Lung (tissue), 11 donors: ENCODE measurements at regions not wholly inside any gene's neighbourhood (a gene's known extent, or its start where the extent isn't known, plus 50 kb on each side); places are given as distances from the start of the nearest gene placed in this dataset.
A peak's percentile ranks its signal among the peaks of the same experiment; 100 is the strongest.

Source experiments
- ATAC-seq: fragments of 200-7000 bp; cut with Tn5 transposase; one replicate; pipeline ENCODE4 v1.9.1; 2020; ENCODE audit warnings: moderate number of reproducible peaks; ENCODE audit not compliant: insufficient read depth, low FRiP score
- DNase-seq, 3 donors: peaks; one replicate each; pipeline ENCODE4 v3.0.0-alpha.2; 2013 to 2017
- H3K27ac ChIP-seq, 2 donors: one replicate each; pipeline ENCODE4 v1.5.1; 2013; ENCODE audit warnings: mild to moderate bottlenecking in 2 of 2, moderate library complexity in 2 of 2, control low read depth in 1 of 2, inconsistent platforms in 1 of 2, low read depth in 1 of 2, low read length in 1 of 2
- H3K27me3 ChIP-seq, 3 donors: one replicate each; pipeline ENCODE4 v1.5.1; 2013; ENCODE audit warnings: low read length in 2 of 3; ENCODE audit not compliant: control insufficient read depth in 3 of 3, insufficient read depth in 3 of 3
- H3K36me3 ChIP-seq, 4 donors: one replicate each; pipeline ENCODE4 v1.5.1; 2013; ENCODE audit warnings: low read length in 4 of 4, mild to moderate bottlenecking in 1 of 4, moderate library complexity in 1 of 4; ENCODE audit not compliant: control insufficient read depth in 4 of 4, insufficient read depth in 4 of 4
- H3K4me1 ChIP-seq, 5 donors: one replicate each; pipeline ENCODE4 v1.5.1; 2013; ENCODE audit warnings: low read length in 5 of 5, mild to moderate bottlenecking in 2 of 5, moderate library complexity in 1 of 5; ENCODE audit not compliant: control insufficient read depth in 5 of 5, insufficient read depth in 5 of 5
- H3K4me3 ChIP-seq: one replicate; pipeline ENCODE4 v1.5.1; 2013; ENCODE audit warnings: mild to moderate bottlenecking, control low read depth, moderate library complexity
- H3K9ac ChIP-seq, 2 donors: one replicate each; pipeline ENCODE4 v1.5.1; 2013; ENCODE audit warnings: low read length in 2 of 2, control low read depth in 1 of 2; ENCODE audit not compliant: insufficient read depth in 1 of 2
- H3K9me3 ChIP-seq, 4 donors: one replicate each; pipeline ENCODE4 v1.5.1; 2013; ENCODE audit warnings: low read length in 3 of 4, mild to moderate bottlenecking in 1 of 4, moderate library complexity in 1 of 4; ENCODE audit not compliant: control insufficient read depth in 4 of 4, insufficient read depth in 3 of 4
- CTCF ChIP-seq: IDR thresholded peaks from 2 replicates; pipeline ENCODE4 v1.5.1; 2012; ENCODE audit warnings: mild to moderate bottlenecking; ENCODE audit errors: control extremely low read depth, extremely low read depth
- WGBS, 2 donors: extraction: QIAGEN DNeasy Blood & Tissue Kit; methylation state at CpG; one replicate each; pipeline ENCODE4 v1.1.7; 2013; 5-methylcytosine and 5-hydroxymethylcytosine counted together
- donor health status: control.
- donor health status: control.
- donor health status: Bipolar disorder and iron deficiency.
- donor health status: healthy.
- donor health status: DM: yes; HTN: yes; CAD: no.

GRCh38 chr1:38187552-38187951 is 141.0 kb upstream of the POU3F1 start:
- TF ChIP-seq CTCF: no peak
- Histone ChIP-seq H3K9me3 (peaks cover 0 to 6% (median 2%) of the 10 kb centered on the region in 4 donors), H3K9ac (peak overlapping the region in 1 of 2 donors; percentile 18), H3K27me3 (peaks cover 0 to 8% (median 0%) of the 10 kb centered on the region in 3 donors), H3K27ac (no peak overlapping the region), H3K4me1 (peaks cover 0 to 36% (median 14%) of the 10 kb centered on the region in 5 donors), H3K4me3 (no peak overlapping the region), H3K36me3 (no peaks in the 10 kb centered on the region)
- 91 to 92% methylated on average over 9 of the region's 9 CpGs for WGBS, 2 donors
- ATAC-seq (no peak), DNase-seq (no peak)

- peaks cover 0 to 6% (median 2%) of the 10 kb centered on the region in 4 donors for H3K9me3 ChIP-seq
- no peak overlapping the region for H3K4me3 ChIP-seq
- H3K27me3 ChIP-seq: peaks cover 0 to 8% (median 0%) of the 10 kb centered on the region in 3 donors
- H3K36me3 ChIP-seq: no peaks in the 10 kb centered on the region
- no peak for ATAC-seq
- WGBS, 2 donors: 64 to 79% methylated on average over 5 of the region's 5 CpGs
- H3K9ac ChIP-seq: no peak overlapping the region
- no peak for DNase-seq
- H3K27ac ChIP-seq: no peak overlapping the region
- H3K4me1 ChIP-seq: peaks cover 0 to 26% (median 6%) of the 10 kb centered on the region in 5 donors
- TF ChIP-seq CTCF: no peak
These were observed 140.0 kb upstream of the POU3F1 start for GRCh38 chr1:38186566-38186965.

DNA sequence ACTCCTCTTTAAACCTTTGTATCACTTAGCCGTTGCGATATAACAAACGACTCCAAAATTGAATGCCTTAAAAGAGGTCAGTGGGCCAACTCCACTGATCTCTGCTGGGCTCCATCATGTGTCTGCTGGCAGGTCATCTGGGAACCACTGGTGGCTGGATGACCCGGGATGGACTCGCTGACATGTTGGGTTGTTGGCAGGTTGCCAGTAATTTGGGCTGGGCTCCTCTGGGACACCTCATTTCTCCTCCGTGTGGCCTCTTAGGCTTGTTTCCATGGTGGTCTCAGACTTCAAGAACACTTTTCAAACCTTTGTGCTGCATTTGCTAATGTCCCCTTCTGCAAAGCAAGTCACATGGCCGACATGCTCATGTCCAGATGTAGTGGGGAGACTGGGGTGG is 139.3 kb upstream of the POU3F1 start:
- Histone ChIP-seq H3K9ac (no peak overlapping the region), H3K4me1 (peaks cover 0 to 21% (median 5%) of the 10 kb centered on the region in 5 donors), H3K9me3 (peaks cover 0 to 6% (median 2%) of the 10 kb centered on the region in 4 donors), H3K27me3 (peaks cover 0 to 8% (median 0%) of the 10 kb centered on the region in 3 donors), H3K36me3 (no peaks in the 10 kb centered on the region), H3K4me3 (no peak overlapping the region), H3K27ac (no peak overlapping the region)
- ATAC-seq (no peak), DNase-seq (no peak)
- no peak for TF ChIP-seq CTCF
- 79 to 83% methylated on average over 7 of the region's 7 CpGs for WGBS, 2 donors

GRCh38 chr1:38183747-38184146 is 137.2 kb upstream of the POU3F1 start:
- no peak overlapping the region for H3K27ac ChIP-seq
- ATAC-seq (no peak), DNase-seq (no peak)
- no peaks in the 10 kb centered on the region for H3K36me3 ChIP-seq
- peaks cover 0 to 3% (median 1%) of the 10 kb centered on the region in 4 donors for H3K9me3 ChIP-seq
- no peak for TF ChIP-seq CTCF
- peaks cover 0 to 8% (median 0%) of the 10 kb centered on the region in 3 donors for H3K27me3 ChIP-seq
- H3K4me3 ChIP-seq: no peak overlapping the region
- no peak overlapping the region for H3K9ac ChIP-seq
- peaks cover 0 to 15% (median 0%) of the 10 kb centered on the region in 5 donors for H3K4me1 ChIP-seq
- WGBS, 2 donors: 88 to 92% methylated on average over 2 of the region's 2 CpGs
